Endothelial cell of umbilical vein (primary cell): ENCODE measurements at regions not wholly inside any gene's neighbourhood (a gene's known extent, or its start where the extent isn't known, plus 50 kb on each side); places are given as distances from the start of the nearest gene placed in this dataset.

ENCODE experiments used
- EZH2 ChIP-seq: IDR thresholded peaks from 2 replicates; pipeline ENCODE4 v1.6.1; 2012; ENCODE audit warnings: borderline replicate concordance, low read depth, mild to moderate bottlenecking, moderate library complexity, low read length, inconsistent platforms; ENCODE audit not compliant: severe bottlenecking
- MYC ChIP-seq: IDR thresholded peaks from one replicate; pipeline ENCODE4 v1.6.1; 2011; ENCODE audit warnings: mild to moderate bottlenecking, low read depth, low read length
- POLR2AphosphoS5 ChIP-seq: IDR thresholded peaks from 2 replicates; pipeline ENCODE4 v1.6.1; 2012; ENCODE audit warnings: low read depth, mild to moderate bottlenecking, control low read depth, low read length, moderate library complexity; ENCODE audit not compliant: insufficient read depth
- TF ChIP-seq, protein P1 (sequence below), 2 donors: IDR thresholded peaks; 1 replicate in 1 of 2; 2 replicates in 1 of 2; pipeline ENCODE4 v1.5.1; 2011; ENCODE audit warnings: low read length in 2 of 2, mild to moderate bottlenecking in 2 of 2, moderate library complexity in 2 of 2, control low read depth in 1 of 2, inconsistent platforms in 1 of 2, low read depth in 1 of 2; ENCODE audit not compliant: insufficient read depth in 1 of 2; ENCODE audit errors: extremely low read depth in 1 of 2

DNA sequence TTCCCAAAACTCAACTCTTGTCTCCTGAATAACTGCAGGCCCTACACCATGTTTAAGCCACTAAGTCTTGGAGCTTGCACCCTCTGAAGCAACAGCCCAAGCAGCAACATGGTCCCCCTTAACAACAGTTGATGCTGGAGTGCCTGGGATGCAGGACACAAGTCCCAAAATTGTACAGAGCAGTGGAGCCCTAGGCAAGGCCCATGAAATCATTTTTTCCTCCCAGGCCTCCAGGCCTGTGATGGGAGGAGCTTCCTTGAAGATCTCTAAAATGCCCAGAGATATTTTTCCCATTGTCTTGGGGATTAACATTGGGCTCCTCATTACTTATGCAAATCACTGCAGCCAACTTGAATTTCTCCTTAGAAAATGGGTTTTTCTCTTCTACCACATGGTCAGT, 311.9 kb upstream of the EPHA3 start:
- TF ChIP-seq, protein P1, sequence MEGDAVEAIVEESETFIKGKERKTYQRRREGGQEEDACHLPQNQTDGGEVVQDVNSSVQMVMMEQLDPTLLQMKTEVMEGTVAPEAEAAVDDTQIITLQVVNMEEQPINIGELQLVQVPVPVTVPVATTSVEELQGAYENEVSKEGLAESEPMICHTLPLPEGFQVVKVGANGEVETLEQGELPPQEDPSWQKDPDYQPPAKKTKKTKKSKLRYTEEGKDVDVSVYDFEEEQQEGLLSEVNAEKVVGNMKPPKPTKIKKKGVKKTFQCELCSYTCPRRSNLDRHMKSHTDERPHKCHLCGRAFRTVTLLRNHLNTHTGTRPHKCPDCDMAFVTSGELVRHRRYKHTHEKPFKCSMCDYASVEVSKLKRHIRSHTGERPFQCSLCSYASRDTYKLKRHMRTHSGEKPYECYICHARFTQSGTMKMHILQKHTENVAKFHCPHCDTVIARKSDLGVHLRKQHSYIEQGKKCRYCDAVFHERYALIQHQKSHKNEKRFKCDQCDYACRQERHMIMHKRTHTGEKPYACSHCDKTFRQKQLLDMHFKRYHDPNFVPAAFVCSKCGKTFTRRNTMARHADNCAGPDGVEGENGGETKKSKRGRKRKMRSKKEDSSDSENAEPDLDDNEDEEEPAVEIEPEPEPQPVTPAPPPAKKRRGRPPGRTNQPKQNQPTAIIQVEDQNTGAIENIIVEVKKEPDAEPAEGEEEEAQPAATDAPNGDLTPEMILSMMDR (IDR thresholded peaks at IDR 0.05; ENCODE audit: extremely low read depth in 1 of 2, insufficient read depth in 1 of 2, low read depth in 1 of 2, low read length in 2 of 2): no peak
- no peak for TF ChIP-seq EZH2
- no peak for TF ChIP-seq MYC
- TF ChIP-seq POLR2AphosphoS5: no peak
